ENCODE measurements at regions not wholly inside any gene's neighbourhood (a gene's known extent, or its start where the extent isn't known, plus 50 kb on each side); places are given as distances from the start of the nearest gene placed in this dataset.
"Not testable (repeated sequence)": the region's sequence is repeated elsewhere in the genome, so short reads cannot be mapped to it uniquely, and the experiment has no call there.

- DNase-seq: not testable (repeated sequence)
Measured at GRCh38 chr16:29578898-29579297, 72.7 kb upstream of the NPIPB12 start.

GRCh38 chr16:29581764-29582163 is 75.6 kb upstream of the NPIPB12 start:
- not testable (repeated sequence) for DNase-seq

GRCh38 chr16:29591919-29592318 is 71.1 kb upstream of the SPN start:
- DNase-seq: not testable (repeated sequence)

GRCh38 chr16:29594269-29594925 is 68.7 kb upstream of the SPN start:
- not testable (repeated sequence) for DNase-seq

GRCh38 chr16:29594926-29595838 is 67.9 kb upstream of the SPN start:
- DNase-seq: peak; percentile 83 to 85

- not testable (repeated sequence) for DNase-seq
Measured at GRCh38 chr16:29597030-29597429, 66.0 kb upstream of the SPN start.

- peak; percentile 25 to 44 for DNase-seq
Measured at GRCh38 chr16:29600111-29601000, 62.7 kb upstream of the SPN start.

GRCh38 chr16:29602247-29602625 is 60.8 kb upstream of the SPN start:
- not testable (repeated sequence) for DNase-seq

GRCh38 chr16:29602683-29603088 is 60.4 kb upstream of the SPN start:
- not testable (repeated sequence) for DNase-seq

- DNase-seq: not testable (repeated sequence)
Measured at GRCh38 chr16:29604631-29605549, 58.2 kb upstream of the SPN start.

- not testable (repeated sequence) for DNase-seq
Measured at GRCh38 chr16:29605593-29606205, 57.3 kb upstream of the SPN start.

- not testable (repeated sequence) for DNase-seq
Measured at GRCh38 chr16:29606669-29607427, 56.2 kb upstream of the SPN start.

- DNase-seq: not testable (repeated sequence)
Measured at GRCh38 chr16:29607428-29607823, 55.6 kb upstream of the SPN start.

GRCh38 chr16:29612381-29613306 is 50.4 kb upstream of the SPN start:
- not testable (repeated sequence) for DNase-seq
